ENCODE measurements at regions not wholly inside any gene's neighbourhood (a gene's known extent, or its start where the extent isn't known, plus 50 kb on each side); places are given as distances from the start of the nearest gene placed in this dataset.

GRCh38 chr2:66127656-66128055 lies 307.3 kb upstream of the MEIS1 start:
- TF ChIP-seq CTCF (IDR thresholded peaks at IDR 0.05; ENCODE audit: borderline replicate concordance, extremely low read depth, low read length, poor library complexity, severe bottlenecking) = no peak
- TF ChIP-seq EZH2 (IDR thresholded peaks at IDR 0.05; ENCODE audit: borderline replicate concordance, low read depth, low read length, severe bottlenecking) = no peak
